ENCODE measurements at regions not wholly inside any gene's neighbourhood (a gene's known extent, or its start where the extent isn't known, plus 50 kb on each side); places are given as distances from the start of the nearest gene placed in this dataset.

DNA sequence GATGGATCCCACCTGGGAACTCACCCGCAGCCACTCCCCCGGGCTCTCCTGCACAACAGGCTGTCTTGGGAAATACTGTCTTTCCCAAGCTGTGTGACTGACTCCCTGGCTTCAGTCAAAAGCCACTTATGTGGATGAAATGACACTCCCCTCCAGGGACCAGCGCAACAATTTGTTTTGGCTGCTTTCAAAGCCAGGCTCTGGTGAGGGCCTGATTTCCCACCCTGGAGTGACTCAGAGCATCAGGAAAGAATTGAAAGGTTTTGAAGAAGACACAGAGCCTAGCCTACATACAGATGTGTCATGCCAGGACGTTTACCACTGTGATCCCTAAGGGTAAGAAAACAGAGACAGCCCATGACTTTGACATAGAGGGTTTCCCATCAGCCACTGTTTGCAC, 550.5 kb downstream of the MIAT start:
- no peaks in the 10 kb centered on the region for H3K36me3 Mint-ChIP-seq (ENCODE audit: insufficient read depth, unreplicated experiment)
- H3K27me3 Mint-ChIP-seq (ENCODE audit: insufficient read depth, unreplicated experiment): no peaks in the 10 kb centered on the region
- H3K9me3 Mint-ChIP-seq (ENCODE audit: unreplicated experiment): no peaks in the 10 kb centered on the region
- H3K4me1 Mint-ChIP-seq (ENCODE audit: insufficient read depth, unreplicated experiment): peaks cover 58% of the 10 kb centered on the region
- H3K4me3 Mint-ChIP-seq (ENCODE audit: unreplicated experiment): no peak overlapping the region
- intact Hi-C loops (cut with micrococcal nuclease): no loop called here
- DNase-seq (ENCODE audit: unreplicated experiment): peak; percentile 73
- BruUV-seq (replicated peaks): no TSS peak
- ChIA-PET POLR2A (interaction anchor here (1.3 kb wide), 1 partner anchor 266 kb away, joined by 3 read pairs; no protein-coding TSS in a partner anchor), CTCF (no interaction called here)
- no peak for TF ChIP-seq CTCF (IDR thresholded peaks at IDR 0.05; ENCODE audit: unreplicated experiment)
- peak overlapping the region; percentile 80 for H3K27ac Mint-ChIP-seq (ENCODE audit: low read depth, unreplicated experiment)

DNA sequence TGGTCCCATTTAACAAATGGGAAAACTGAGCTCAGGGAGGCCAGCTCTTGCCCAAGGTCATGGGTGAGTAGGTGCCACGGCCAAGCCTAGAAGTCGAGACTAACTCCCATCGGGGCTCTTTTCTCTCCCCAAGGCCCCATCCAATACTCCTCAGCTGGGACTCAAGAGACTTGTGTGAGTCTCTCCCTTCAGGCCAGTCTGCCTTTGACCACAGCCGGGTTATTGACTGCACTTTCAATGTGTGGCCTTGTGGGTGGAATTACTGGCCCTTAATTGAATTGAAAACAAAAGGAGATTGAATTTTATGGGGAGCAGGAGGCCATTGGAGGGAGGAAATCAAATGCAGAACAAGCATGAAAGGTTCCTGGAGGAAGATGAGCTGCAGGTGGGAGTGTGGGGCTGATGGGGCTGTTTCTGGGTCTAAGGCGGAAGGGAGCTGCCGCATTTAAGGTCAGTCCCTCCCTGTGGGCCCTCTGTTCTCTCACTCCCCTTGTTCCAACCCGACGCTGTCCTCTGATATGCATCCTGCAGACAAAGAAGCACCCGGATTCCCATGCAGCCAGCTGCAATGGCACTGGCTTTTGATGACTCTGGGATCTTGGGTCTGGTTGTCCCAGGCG, 552.8 kb downstream of the MIAT start:
- no TSS peak for BruUV-seq (replicated peaks)
- intact Hi-C loops (cut with micrococcal nuclease): no loop called here
- CTCF ChIA-PET: no interaction called here
- Mint-ChIP-seq H3K9me3 (ENCODE audit: unreplicated experiment) (no peaks in the 10 kb centered on the region), H3K4me3 (ENCODE audit: unreplicated experiment) (no peak overlapping the region), H3K36me3 (ENCODE audit: insufficient read depth, unreplicated experiment) (no peaks in the 10 kb centered on the region), H3K27ac (ENCODE audit: low read depth, unreplicated experiment) (peak overlapping the region; percentile 11), H3K4me1 (ENCODE audit: insufficient read depth, unreplicated experiment) (peaks cover 60% of the 10 kb centered on the region), H3K27me3 (ENCODE audit: insufficient read depth, unreplicated experiment) (no peaks in the 10 kb centered on the region)
- TF ChIP-seq CTCF (IDR thresholded peaks at IDR 0.05; ENCODE audit: unreplicated experiment): no peak
- POLR2A ChIA-PET: interaction anchor here (0.7 kb wide), 1 partner anchor 543 kb away, joined by 3 read pairs; no protein-coding TSS in a partner anchor
- DNase-seq (ENCODE audit: unreplicated experiment): no peak

GRCh38 chr22:27212102-27212501, 554.7 kb downstream of the MIAT start:
- H3K4me1 Mint-ChIP-seq (ENCODE audit: insufficient read depth, unreplicated experiment): peaks cover 46% of the 10 kb centered on the region
- no peaks in the 10 kb centered on the region for H3K36me3 Mint-ChIP-seq (ENCODE audit: insufficient read depth, unreplicated experiment)
- intact Hi-C loops (cut with micrococcal nuclease): no loop called here

More at GRCh38 chr22:27212102-27212501, 554.7 kb downstream of the MIAT start:
- no peaks in the 10 kb centered on the region for H3K9me3 Mint-ChIP-seq (ENCODE audit: unreplicated experiment)
- CTCF ChIA-PET: interaction anchor here (0.8 to 0.9 kb wide), 2 partner anchors 66 to 172 kb away, joined by 3 to 4 read pairs; no protein-coding TSS in a partner anchor
- H3K4me3 Mint-ChIP-seq (ENCODE audit: unreplicated experiment): no peak overlapping the region
- no TSS peak for BruUV-seq (replicated peaks)
- H3K27me3 Mint-ChIP-seq (ENCODE audit: insufficient read depth, unreplicated experiment): no peaks in the 10 kb centered on the region
- TF ChIP-seq CTCF (IDR thresholded peaks at IDR 0.05; ENCODE audit: unreplicated experiment): no peak
- H3K27ac Mint-ChIP-seq (ENCODE audit: low read depth, unreplicated experiment): no peak overlapping the region
- no peak for DNase-seq (ENCODE audit: unreplicated experiment)
- POLR2A ChIA-PET: interaction anchor here (0.5 to 1.4 kb wide), 2 partner anchors 9 to 507 kb away, joined by 3 to 5 read pairs; no protein-coding TSS in a partner anchor
